ENCODE measurements at regions not wholly inside any gene's neighbourhood (a gene's known extent, or its start where the extent isn't known, plus 50 kb on each side); places are given as distances from the start of the nearest gene placed in this dataset.
"Not testable (repeated sequence)": the region's sequence is repeated elsewhere in the genome, so short reads cannot be mapped to it uniquely, and the experiment has no call there.

DNA sequence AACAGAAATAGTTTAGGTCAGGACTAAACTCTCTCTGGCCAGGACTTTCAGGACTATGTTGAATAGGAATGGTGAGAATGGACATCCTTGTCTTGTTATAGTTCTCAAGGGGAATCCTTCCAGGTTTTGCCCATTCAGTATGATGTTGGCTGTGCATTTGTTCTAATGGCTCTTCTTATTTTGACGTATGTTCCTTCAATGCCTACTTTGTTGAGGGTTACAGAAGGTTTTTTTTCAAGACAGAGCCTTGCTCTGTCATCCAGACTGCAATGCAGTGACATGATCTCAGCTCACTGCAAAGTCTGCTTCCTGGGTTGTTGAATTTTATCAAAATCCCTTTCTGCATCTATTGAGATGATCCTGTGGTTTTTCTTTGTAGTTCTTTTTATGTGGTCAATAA lies 79.5 kb upstream of the NID2 start:
- no peak overlapping the region for H3K4me3 ChIP-seq
- no peaks in the 10 kb centered on the region for H3K36me3 ChIP-seq
- H3K4me1 ChIP-seq = no peaks in the 10 kb centered on the region
- H3K27ac ChIP-seq = no peak overlapping the region
- DNase-seq (no peak), ATAC-seq (no peak)
- no peaks in the 10 kb centered on the region for H3K9me3 ChIP-seq
- WGBS (ENCODE audit: insufficient coverage, low coverage, low lambda C conversion rate, missing lambda C conversion rate) = 8% methylated on average over 1 of the region's 1 CpG
- TF ChIP-seq, protein P1, sequence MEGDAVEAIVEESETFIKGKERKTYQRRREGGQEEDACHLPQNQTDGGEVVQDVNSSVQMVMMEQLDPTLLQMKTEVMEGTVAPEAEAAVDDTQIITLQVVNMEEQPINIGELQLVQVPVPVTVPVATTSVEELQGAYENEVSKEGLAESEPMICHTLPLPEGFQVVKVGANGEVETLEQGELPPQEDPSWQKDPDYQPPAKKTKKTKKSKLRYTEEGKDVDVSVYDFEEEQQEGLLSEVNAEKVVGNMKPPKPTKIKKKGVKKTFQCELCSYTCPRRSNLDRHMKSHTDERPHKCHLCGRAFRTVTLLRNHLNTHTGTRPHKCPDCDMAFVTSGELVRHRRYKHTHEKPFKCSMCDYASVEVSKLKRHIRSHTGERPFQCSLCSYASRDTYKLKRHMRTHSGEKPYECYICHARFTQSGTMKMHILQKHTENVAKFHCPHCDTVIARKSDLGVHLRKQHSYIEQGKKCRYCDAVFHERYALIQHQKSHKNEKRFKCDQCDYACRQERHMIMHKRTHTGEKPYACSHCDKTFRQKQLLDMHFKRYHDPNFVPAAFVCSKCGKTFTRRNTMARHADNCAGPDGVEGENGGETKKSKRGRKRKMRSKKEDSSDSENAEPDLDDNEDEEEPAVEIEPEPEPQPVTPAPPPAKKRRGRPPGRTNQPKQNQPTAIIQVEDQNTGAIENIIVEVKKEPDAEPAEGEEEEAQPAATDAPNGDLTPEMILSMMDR (IDR thresholded peaks at IDR 0.05) = no peak
- TF ChIP-seq POLR2A (IDR thresholded peaks at IDR 0.05) = no peak
- H3K27me3 ChIP-seq = no peaks in the 10 kb centered on the region
- intact Hi-C loops (cut with DNase I) = no loop called here

DNA sequence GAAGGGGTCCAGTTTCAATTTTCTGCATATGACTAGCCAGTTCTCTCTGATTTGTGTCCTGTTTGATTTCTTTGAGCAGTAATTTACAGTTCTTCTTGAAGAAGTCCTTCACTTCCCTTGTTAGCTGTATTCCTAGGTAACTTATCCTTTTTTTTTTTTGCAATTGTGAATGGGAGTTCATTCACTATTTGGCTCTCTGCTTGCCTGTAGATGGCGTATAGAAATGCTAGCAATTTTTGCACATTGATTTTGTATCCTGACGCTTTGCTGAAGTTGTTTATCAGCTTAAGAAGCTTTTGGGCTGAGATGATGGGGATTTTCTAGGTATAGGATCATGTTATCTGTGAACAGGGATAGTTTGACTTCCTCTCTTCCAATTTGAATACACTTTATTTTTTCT lies 77.6 kb upstream of the NID2 start:
- Histone ChIP-seq H3K4me1 (no peaks in the 10 kb centered on the region), H3K4me3 (no peak overlapping the region), H3K36me3 (no peaks in the 10 kb centered on the region), H3K27ac (no peak overlapping the region), H3K27me3 (no peaks in the 10 kb centered on the region), H3K9me3 (no peaks in the 10 kb centered on the region)
- TF ChIP-seq POLR2A (IDR thresholded peaks at IDR 0.05) = no peak
- TF ChIP-seq, protein P1 (IDR thresholded peaks at IDR 0.05) = peak in 1 of 4 donors; percentile 5
- DNase-seq (no peak), ATAC-seq (no peak)
- WGBS (ENCODE audit: insufficient coverage, low coverage, low lambda C conversion rate, missing lambda C conversion rate) = 14% methylated on average over 2 of the region's 2 CpGs
- intact Hi-C loops (cut with DNase I) = no loop called here

GRCh38 chr14:52144099-52144498 lies 75.2 kb upstream of the NID2 start:
- H3K36me3 ChIP-seq; H3K27me3 ChIP-seq; H3K9me3 ChIP-seq; intact Hi-C loops (cut with DNase I); H3K4me3 ChIP-seq; ATAC-seq; H3K27ac ChIP-seq; DNase-seq; H3K4me1 ChIP-seq: not testable (repeated sequence)
- WGBS (ENCODE audit: insufficient coverage, low coverage, low lambda C conversion rate, missing lambda C conversion rate) = 38% methylated on average over 2 of the region's 2 CpGs

DNA sequence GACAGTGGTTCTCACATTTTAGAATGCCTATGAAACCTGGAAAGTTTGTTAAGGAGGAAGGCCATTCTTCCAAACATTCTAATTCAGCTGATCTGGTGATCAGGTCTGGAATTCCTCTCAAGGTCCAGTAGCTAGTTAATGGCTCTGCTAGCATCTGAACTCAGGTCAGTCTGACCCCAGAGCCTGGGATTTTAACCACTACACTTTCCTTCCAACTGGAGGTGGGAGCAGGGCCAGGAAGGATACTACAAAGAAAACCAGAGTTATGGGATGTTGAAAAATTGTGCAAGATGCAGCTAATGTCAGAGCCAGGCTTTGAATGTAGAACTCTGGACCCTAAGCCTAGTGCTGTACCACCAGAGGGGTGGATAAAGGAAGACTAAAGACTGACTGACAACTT lies 73.6 kb upstream of the NID2 start:
- Histone ChIP-seq H3K4me3 (no peak overlapping the region), H3K4me1 (no peaks in the 10 kb centered on the region), H3K36me3 (no peaks in the 10 kb centered on the region), H3K27me3 (no peaks in the 10 kb centered on the region), H3K27ac (no peak overlapping the region), H3K9me3 (no peaks in the 10 kb centered on the region)
- intact Hi-C loops (cut with DNase I) = no loop called here
- no peak for TF ChIP-seq POLR2A (IDR thresholded peaks at IDR 0.05)
- TF ChIP-seq, protein P1 (IDR thresholded peaks at IDR 0.05) = no peak
- no peak for DNase-seq
- ATAC-seq = no peak

GRCh38 chr14:52131640-52132320 lies 62.9 kb upstream of the NID2 start:
- WGBS (ENCODE audit: insufficient coverage, low coverage, low lambda C conversion rate, missing lambda C conversion rate) = 27% methylated on average over 11 of the region's 13 CpGs
- Histone ChIP-seq H3K4me3 (no peak overlapping the region), H3K27ac (no peak overlapping the region), H3K4me1 (no peaks in the 10 kb centered on the region), H3K27me3 (no peaks in the 10 kb centered on the region), H3K9me3 (no peaks in the 10 kb centered on the region), H3K36me3 (no peaks in the 10 kb centered on the region)
- ATAC-seq = peak; percentile 62 to 88 (median 72)
- peak in 2 of 3 donors; percentile 29 to 63 for DNase-seq
- intact Hi-C loops (cut with DNase I) = no loop called here
- TF ChIP-seq, protein P1 (IDR thresholded peaks at IDR 0.05) = peak; percentile 31 to 55 (median 41)
- TF ChIP-seq POLR2A (IDR thresholded peaks at IDR 0.05) = no peak
